DOHH2 (cell line): ENCODE measurements at regions not wholly inside any gene's neighbourhood (a gene's known extent, or its start where the extent isn't known, plus 50 kb on each side); places are given as distances from the start of the nearest gene placed in this dataset.

Experiments
- EZH2phosphoT487 ChIP-seq: fragments of 200-600 bp; sonication (generic); IDR thresholded peaks from 2 replicates; pipeline ENCODE4 v1.6.1; 2017; ENCODE audit warnings: borderline replicate concordance, mild to moderate bottlenecking, antibody characterized with exemption, low read length, moderate library complexity, mixed read lengths
- TF ChIP-seq, protein P1 (sequence below): fragments of 200-600 bp; sonication (generic); IDR thresholded peaks from one replicate; pipeline ENCODE4 v1.5.1; 2014; ENCODE audit warnings: antibody characterized with exemption, mild to moderate bottlenecking, low read depth, low read length; ENCODE audit not compliant: poor library complexity, severe bottlenecking

DNA sequence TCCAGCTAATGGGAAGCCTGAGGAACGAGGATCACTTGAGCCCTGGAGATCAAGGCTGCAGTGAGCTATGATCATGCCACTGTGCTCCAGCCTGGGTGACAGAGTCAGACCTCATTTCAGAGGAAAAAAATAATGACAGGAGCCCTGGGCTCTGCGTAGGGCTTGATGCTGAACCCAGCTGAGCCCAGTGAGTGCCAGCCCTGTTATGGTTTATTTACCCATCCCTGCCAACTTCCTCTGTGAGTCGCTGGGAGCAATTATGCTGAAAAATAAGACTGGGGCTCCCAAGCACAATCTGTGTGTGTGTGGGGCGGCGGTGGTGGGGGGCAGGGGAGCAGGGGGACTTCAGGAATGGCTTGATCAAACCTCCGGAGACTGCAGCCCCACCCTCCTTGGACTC is 75.9 kb upstream of the PMEPA1 start:
- TF ChIP-seq, protein P1, sequence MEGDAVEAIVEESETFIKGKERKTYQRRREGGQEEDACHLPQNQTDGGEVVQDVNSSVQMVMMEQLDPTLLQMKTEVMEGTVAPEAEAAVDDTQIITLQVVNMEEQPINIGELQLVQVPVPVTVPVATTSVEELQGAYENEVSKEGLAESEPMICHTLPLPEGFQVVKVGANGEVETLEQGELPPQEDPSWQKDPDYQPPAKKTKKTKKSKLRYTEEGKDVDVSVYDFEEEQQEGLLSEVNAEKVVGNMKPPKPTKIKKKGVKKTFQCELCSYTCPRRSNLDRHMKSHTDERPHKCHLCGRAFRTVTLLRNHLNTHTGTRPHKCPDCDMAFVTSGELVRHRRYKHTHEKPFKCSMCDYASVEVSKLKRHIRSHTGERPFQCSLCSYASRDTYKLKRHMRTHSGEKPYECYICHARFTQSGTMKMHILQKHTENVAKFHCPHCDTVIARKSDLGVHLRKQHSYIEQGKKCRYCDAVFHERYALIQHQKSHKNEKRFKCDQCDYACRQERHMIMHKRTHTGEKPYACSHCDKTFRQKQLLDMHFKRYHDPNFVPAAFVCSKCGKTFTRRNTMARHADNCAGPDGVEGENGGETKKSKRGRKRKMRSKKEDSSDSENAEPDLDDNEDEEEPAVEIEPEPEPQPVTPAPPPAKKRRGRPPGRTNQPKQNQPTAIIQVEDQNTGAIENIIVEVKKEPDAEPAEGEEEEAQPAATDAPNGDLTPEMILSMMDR: no peak
- no peak for TF ChIP-seq EZH2phosphoT487
